GM18507 (cell line): ENCODE measurements at regions not wholly inside any gene's neighbourhood (a gene's known extent, or its start where the extent isn't known, plus 50 kb on each side); places are given as distances from the start of the nearest gene placed in this dataset.
"Not testable (repeated sequence)": the region's sequence is repeated elsewhere in the genome, so short reads cannot be mapped to it uniquely, and the experiment has no call there.

Source experiments
- DNase-seq: peaks from one replicate; pipeline ENCODE4 v3.0.0; 2011; ENCODE audit warnings: low read depth; ENCODE audit not compliant: insufficient read length; ENCODE audit errors: extremely low spot score
- FAIRE-seq: peaks from 2 replicates; lab custom pipeline; 2011; peaks lifted over from hg19 to GRCh38; lab: Jason Lieb, UNC

DNA sequence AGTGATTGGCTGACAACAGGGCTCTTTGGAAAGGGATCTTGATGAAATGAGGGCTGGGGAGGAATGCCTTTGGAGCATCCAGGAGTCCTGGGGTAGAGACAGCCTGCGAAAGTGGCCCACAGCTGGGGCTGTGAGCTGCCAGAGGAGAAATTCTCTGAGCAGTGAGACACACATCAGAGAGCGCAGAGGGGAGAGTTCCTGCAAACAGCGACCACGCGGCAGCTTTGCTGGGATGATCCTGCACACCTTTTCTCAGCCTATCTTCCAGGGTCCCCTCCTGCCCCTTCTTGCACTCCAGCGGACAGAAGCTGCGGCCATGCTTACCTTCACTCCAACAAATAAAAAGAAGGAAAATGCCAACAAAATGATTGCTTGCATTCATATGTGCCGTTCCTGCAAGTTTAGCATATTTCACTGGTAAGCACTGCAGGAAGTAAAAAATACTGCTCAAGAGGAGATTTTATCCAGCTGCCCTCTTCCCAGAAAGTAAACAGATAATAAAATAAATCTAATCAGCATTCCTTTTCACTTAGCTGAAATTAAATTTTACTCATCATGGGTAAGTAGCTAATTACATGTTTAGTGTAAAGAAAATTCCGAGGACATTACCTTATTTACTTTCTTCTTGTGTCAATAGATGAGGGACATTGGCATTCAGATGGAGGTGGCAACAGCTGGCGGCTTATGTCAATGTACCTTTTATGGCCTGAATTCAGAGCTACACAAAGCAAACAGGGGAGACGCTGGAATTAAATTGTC, 339.9 kb upstream of the ARID1B start:
- DNase-seq, result no peak
- no peak for FAIRE-seq

DNA sequence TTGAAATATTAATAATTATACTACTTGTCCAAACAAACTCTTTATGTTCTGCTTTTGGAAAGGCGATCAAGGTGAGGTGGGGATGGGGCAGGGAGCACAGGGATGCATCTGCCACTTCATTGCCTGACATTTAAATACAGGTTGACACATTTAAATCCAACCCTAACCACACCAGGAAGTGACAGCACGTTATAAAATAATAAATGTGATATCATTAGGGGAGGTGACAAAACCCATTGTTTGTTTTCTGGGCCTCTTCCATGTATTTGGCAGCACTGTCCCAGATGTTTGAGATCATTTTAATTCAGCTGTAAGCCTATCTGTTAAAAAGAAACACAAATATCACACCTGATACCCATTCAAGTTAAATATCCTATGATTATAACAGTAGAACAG, 342.4 kb upstream of the ARID1B start:
- DNase-seq (no peak), FAIRE-seq (no peak)

DNA sequence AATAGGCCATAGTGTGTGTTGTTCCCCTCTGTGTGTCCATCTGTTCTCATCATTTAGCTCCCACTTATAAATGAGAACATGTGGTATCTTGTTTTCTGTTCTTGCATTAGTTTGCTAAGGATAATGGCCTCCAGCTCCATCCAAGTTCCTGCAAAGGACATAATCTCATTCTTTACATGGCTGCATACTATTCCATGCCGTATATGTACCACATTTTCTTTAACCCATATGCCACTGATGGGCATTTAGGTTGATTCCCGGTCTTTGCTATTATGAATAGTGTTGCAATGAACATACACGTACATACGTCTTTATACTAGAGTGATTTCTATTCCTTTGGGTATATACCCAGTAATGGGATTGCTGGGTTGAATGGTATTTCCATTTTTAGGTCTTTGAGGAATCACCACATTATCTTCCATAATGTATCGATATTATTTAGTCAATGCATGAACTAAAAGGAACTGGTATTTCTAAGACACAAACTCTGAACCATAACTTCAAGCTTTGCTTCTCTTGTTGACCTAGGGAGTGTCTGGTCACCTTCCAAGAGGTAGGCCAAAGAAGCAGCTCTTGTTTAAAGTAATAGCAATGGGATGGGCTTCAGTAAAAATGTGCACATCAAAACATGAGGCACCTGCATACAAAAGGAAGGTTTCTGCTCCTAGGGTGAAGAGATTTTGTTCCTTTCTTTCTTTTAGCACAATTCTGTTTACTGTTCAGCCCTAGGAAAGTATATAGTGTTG, 343.0 kb upstream of the ARID1B start:
- DNase-seq, result no peak
- no peak for FAIRE-seq

DNA sequence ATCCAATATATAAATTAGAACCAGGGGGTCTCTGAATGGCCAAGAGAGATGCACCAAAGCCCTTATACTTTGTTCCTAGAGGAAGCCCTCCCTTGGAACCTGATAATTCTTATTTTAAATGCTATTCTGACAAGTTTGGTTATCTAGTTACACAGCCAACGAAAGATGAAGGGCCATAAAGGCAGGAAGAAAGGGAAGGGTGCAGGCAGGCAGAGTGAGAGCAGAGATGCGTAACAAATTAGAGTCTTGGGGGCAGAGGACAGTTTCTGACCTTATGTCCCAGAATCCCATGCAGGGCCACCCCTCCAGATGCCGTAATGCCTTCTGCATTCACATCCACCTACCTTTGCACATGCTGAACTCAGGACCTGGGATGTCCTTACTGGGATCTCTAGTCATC, 344.6 kb upstream of the ARID1B start:
- FAIRE-seq, result no peak

DNA sequence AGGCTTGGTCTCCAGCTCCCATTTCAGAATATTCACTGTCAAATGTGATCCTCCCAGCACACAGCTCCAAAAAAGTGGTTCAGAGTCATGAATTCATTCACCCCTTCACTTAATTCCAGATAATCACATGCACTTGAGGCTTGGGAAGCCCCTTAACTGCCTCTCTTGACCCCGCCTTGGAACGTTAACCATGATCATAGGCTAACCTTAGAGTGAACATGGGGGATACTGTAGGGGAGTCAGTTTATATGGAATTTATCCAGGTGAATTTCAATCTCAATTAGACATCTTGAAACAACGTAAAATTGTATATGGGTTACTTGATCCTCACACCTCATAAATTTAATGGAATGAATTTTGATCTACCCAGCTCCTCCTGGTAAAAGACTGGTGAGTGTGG, 346.8 kb upstream of the ARID1B start:
- FAIRE-seq (no peak), DNase-seq (no peak)

More for the DNA sequence above, 344.6 kb upstream of the ARID1B start:
- DNase-seq, result no peak

DNA sequence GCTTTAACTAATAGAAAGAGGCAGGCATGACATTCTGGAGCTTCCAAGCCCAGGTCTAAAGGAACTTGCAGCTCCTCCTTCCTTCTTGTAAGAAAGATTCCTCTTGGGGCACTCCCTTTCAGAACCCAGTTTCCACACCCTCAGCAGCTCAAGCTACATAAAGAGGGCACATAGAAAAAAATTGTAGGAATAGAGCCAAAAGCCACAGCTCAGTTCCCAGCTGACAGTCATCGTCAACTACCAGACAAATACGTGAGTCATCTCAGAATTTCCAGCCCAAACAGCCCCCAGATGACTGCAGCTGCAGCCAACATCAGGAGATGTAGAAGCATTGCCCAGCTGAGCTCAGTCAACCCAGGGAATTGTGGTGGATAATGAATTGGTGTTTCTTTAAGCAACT, 349.8 kb upstream of the ARID1B start:
- no peak for FAIRE-seq

DNA sequence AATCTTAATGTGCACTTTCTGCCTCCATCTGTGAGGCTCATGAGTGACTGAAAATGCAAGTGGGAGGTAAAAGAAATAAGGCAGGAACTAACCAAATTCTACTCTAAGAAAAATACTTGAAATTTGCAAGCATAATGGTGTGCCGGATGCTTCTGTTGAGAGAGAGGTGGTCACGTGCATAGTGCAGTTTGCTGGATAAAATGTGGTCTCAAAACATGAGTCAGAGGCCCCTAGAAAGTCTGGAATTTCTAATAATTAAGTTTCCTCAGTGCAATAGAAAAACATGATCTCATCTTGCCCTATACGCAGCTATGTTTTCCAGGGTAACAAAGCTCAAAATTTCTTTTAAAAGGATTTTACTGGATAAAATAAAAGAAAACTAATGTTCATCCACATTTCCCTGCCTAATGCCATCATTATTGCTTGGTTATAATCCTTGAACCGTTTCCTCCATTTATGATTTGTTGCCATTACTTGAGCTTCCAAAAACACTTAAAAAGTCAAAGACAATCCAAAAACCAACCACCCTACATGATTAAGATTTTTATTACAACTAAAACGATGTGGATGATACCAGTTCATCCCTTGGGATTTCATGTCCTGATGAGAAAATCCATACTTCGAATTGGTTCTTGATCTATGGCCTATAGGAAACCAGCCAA, 351.7 kb upstream of the ARID1B start:
- FAIRE-seq (no peak), DNase-seq (no peak)

More for the DNA sequence above, 349.8 kb upstream of the ARID1B start:
- no peak for DNase-seq

DNA sequence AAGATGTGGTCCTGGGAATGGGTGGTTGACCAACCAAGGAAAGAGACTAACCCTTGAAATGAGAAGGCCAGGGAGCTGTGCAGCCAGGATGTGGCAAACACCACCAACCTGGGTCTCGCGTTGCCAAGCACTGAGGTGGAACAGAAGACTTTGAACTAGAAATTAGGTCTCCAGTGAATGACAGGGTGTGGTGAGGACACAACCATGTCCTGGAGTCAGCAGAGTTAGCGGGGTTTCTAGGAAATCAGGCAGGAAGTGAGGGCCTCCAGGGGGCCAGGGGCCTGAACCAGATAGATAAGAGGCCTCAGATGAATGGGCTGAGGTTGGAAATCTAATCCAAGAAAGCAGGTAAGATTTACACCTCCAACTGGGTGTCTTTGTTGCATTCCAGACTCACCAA, 353.3 kb upstream of the ARID1B start:
- DNase-seq, result no peak
- FAIRE-seq, result no peak

DNA sequence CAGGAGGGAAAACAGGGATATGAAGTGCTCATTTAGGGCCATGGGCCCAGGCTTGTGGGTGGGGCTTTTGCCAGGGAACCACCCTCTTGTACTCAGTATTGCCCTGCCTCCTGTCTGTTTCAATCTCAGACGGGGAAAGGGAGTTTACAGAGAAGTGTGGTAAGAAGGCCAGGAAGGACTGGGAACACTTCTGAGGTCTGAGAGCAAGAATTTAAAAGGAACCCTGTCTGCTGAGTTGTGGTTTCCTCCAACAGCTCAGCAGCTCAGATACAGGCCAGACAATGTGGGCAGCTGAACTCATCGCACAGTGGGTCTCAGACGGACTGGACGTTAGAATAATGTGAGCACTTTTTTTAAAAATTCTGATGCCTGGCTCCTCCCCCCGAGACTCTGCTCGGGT, 354.1 kb upstream of the ARID1B start:
- DNase-seq, result no peak
- FAIRE-seq, result no peak

DNA sequence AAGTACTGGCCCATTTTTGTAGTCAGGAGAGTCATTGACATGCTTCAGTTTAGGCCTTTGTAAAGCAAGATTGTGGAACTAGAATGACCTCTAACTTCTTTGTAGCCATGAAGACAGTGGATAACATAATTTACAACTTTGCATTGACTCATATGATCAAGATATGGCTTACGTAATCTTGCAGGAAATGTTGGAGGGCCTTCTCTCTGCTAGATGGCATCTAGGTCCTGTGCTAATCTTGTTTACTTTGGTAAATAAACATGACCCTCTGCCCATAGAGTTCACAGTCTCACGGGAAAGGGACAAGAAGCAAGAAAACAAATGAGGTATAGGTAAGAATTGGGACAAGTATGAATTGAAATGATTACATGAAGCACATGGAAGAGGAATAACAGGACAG, 355.2 kb upstream of the ARID1B start:
- DNase-seq (no peak), FAIRE-seq (no peak)

DNA sequence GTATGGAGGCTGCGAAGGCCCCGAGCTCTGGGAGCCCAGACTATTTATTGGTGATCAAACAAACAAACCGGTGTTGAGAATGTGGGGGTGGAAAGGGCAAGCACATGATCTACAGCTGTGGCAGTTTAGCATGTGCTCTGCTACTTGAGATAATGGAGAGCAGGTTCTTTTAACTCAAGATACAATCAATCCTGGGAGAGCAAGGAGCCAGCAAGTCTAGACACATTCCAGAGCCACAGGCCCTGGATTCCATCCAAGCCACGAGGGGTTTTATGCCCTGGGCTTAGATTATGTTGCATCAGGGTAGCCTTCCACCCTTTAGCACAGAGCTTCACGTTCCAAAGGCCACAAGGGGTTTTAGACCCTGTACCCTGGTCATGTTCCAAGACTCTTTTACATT, 355.9 kb upstream of the ARID1B start:
- not testable (repeated sequence) for DNase-seq, FAIRE-seq

DNA sequence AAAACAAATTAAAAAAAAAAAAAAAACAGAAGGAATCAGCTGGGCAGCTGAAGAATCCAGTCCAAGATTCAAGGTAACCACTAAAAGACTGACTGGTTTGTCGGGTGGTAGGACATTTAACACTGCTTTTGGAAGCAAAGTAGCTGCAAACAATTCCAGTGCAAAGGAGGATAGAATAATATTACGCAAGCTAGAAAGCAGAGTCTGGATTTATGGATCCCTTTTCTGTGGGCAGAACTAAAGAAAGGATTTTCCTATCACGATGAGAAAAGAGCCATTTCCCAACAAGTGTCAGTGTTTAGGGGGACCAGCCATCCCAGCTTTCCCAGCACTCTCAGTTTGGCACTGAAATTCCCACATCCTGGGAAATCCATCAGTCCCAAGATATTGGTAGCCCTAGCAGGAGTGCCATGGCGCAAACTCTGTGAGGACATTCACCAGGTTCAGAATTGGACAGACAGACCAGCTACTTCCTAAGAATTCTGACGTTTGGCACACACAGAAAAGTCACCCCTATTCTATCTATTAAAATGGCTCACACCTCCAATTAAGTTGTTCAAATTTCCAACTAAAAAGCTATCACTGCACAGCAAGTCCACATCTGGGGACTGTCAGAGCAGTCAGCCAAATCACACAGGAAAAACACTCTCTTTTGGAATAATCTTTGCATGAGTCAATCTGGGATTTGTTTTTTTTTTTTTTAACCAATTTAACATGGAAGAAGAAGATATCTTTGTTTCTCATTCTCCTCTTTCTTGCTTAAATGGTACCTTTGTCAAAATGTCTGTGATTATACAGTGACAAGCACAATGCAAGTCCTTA, 356.8 kb upstream of the ARID1B start:
- FAIRE-seq, result no peak
- DNase-seq, result no peak

DNA sequence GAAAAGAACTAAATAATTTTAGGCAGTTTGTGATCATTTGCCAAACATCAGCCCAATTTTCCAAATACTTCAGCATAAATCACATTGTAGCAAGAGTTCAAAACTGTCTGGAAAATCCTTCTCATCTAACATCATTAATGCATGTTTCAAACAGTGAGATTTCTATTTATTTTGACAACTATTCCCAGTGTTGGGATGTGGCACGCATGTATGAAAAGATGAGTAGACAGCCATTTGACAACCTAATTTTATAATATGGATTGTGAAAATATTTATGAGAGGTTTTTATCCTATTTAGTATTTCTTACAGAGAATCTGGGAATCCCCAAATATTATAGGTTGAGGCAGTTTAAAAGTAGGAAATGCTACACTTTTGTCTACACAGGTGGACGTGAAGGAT, 357.6 kb upstream of the ARID1B start:
- FAIRE-seq (no peak), DNase-seq (no peak)

DNA sequence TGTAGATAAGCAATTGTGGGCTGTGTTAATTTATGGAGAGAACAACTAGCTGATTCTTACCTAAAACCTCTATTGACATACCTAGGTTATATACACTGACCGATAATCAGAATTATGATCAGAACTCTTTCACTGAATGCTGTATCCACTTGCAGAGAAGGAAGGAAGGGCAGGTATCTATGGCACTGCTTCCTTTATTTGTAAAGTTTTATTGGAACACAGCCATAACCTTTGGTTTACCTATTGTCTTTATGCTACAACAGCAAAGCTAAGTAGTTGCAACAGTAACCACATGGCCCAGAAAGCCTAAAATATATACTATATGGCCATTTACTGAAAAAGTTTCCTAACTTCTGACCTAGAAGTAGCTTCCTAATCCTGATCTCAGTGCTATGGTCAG, 358.9 kb upstream of the ARID1B start:
- no peak for DNase-seq
- no peak for FAIRE-seq

DNA sequence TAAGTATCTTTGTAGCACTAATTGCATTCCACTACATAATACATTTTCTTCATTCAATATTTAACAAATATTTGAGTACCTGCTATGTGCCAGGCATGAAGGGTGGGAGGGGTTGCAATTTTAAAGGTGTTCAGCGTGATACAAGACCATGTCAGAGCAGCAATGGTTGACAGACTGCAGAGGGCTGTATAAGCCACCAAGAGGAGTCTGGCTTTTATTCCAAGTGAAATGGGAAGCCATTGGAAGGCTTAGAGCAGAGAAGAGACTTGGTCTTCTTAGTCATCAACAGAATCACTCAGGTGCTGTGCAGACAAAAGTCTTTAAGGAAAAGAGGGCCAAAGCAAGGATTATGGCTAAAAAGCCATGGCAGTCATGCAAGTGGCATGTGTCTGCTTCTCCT, 360.8 kb upstream of the ARID1B start:
- DNase-seq (no peak), FAIRE-seq (no peak)

DNA sequence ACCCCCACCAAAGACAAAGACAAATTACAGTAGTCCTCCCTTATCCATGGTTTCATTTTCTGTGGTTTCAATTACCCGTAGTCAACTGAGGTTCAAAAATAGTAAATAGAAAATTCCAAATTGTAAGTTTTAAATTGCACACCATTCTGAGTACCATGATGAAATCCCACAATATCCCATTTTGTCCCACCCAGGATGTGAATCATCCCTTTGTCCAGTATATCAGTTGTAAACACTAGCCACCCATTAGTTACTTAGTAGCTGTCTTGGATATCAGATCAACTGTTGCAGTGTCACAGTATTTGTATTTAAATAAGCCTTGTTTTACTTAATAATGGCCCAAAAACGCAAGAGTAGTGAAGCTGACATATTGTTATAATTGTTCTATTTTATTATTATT, 364.0 kb upstream of the ARID1B start:
- DNase-seq, result no peak
- FAIRE-seq, result no peak

DNA sequence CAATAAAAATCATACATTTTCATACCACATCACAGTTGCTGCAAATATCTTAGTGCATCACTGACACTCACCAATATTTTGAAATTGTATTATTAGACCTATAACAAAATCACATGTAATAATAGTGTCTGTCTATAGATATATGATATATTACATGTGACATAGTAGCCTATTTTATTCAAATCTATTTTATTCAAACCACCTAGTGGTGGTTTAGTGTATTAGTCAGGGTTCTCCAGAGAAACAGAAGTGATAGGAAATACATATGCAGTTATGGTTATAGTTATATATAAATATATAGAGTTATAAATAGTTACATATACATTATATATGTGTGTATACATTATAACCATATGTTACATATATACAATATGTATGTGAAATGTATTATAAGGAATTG, 366.5 kb upstream of the ARID1B start:
- no peak for FAIRE-seq

DNA sequence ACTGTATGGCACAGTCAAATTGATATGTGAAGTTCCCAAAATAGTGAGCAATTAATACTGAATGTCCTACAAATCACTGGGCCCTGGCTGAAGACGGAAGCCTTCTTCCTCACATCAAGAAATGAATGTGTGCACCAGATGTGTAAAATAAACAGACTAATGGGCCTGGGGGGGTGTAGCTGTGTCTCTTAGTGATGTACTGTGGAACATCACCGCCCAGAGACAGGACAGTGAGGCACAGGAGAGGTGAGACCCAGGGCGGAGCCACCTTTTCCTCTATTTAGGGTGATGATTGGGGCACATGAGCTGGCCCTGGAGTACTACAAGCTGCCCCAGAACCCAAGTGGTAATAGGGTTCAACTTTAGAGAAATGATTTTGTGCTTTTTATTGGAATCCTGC, 368.5 kb upstream of the ARID1B start:
- no peak for DNase-seq
- FAIRE-seq, result no peak

More for the DNA sequence above, 366.5 kb upstream of the ARID1B start:
- no peak for DNase-seq

DNA sequence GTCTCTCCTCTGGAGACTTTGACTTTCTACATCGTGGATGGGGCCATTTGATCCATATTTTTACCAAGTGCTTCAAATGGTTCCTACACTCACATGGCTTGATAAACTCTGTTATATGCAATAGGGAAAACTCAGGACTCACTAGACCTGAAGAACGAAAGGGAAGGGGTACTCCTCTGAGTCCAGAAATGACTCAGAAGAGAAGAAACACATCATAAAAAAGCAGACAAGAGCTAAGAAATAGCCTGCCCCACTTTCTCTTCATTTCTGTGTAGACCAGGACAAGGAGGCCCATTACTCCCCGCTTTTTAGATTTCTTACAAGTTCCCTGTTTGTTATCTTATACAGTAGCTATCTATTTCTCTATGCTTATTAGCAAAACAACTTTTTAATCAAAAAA, 369.8 kb upstream of the ARID1B start:
- FAIRE-seq, result no peak
- no peak for DNase-seq

DNA sequence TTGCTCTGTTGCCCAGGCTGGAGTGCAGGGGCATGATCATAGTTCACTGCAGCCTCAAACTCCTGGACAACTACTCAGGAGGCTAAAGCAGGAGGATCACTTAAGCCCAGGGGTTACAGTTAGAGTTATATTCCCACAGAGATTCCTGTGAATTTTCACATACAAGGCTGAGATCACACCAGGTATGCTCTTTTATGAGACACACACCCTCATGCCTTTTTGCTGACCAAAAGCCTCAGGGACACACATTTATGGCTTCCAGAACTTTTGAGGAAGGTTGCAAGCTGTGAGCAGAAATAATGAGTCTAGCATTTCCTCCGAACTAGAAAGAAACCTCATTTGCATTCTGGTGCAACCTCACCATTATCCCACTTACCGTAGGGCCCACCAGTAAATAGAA, 370.5 kb upstream of the ARID1B start:
- no peak for DNase-seq
- FAIRE-seq, result no peak
